ENCODE measurements at regions not wholly inside any gene's neighbourhood (a gene's known extent, or its start where the extent isn't known, plus 50 kb on each side); places are given as distances from the start of the nearest gene placed in this dataset.

DNA sequence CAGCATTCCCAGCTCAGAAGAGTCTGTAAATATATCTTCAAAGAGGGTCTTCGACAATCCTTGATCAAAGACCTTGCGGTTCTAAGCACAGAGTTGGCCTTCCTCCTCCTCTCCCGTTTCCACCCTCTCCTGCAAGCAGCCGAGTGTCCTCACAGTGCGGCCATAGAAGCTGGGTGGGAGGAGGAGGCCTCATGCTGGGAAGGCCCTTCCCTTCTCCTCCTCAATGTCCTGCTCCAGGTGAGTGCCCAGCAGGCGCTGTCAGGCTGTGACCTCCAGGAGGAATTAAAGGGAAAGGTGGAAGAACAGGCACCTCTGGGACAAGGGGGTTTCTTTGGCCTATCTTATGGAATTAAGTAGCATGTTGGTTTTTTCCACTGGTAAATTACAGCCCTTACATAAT lies 674.2 kb upstream of the ARGLU1 start:
- intact Hi-C loops (cut with DNase I; ENCODE audit: low total_unique reads), result no loop called here
- TF ChIP-seq POLR2A (IDR thresholded peaks at IDR 0.05) (no peak), POLR2AphosphoS5 (IDR thresholded peaks at IDR 0.05) (no peak)
- TF ChIP-seq, protein P1, sequence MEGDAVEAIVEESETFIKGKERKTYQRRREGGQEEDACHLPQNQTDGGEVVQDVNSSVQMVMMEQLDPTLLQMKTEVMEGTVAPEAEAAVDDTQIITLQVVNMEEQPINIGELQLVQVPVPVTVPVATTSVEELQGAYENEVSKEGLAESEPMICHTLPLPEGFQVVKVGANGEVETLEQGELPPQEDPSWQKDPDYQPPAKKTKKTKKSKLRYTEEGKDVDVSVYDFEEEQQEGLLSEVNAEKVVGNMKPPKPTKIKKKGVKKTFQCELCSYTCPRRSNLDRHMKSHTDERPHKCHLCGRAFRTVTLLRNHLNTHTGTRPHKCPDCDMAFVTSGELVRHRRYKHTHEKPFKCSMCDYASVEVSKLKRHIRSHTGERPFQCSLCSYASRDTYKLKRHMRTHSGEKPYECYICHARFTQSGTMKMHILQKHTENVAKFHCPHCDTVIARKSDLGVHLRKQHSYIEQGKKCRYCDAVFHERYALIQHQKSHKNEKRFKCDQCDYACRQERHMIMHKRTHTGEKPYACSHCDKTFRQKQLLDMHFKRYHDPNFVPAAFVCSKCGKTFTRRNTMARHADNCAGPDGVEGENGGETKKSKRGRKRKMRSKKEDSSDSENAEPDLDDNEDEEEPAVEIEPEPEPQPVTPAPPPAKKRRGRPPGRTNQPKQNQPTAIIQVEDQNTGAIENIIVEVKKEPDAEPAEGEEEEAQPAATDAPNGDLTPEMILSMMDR (IDR thresholded peaks at IDR 0.05), result no peak
- Histone ChIP-seq H3K4me3 (no peak overlapping the region), H3K36me3 (no peaks in the 10 kb centered on the region), H3K27me3 (no peaks in the 10 kb centered on the region), H3K27ac (no peak overlapping the region), H3K4me1 (no peaks in the 10 kb centered on the region), H3K9me3 (no peaks in the 10 kb centered on the region)
- DNase-seq (ENCODE audit: low spot score in 2 of 2), result no peak

DNA sequence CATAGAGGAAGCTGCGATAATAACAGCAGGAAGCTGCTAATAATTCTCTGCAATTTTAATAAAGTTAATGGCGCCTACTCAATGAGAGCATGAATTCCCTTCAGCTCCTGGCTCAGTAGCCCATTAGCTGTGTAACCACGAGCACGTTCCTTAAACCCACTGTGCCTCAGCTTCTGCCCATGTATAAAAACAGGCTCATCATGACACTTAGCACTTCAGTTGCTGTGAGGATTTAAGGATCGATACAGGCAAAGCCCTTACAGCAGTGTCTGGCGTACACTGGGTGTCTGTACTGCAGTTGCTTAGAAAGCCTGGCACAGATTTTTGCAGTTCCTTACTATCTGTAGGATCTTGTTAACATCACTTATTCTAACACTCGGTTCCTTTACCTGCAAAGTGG lies 673.4 kb upstream of the ARGLU1 start:
- H3K9me3 ChIP-seq, result no peaks in the 10 kb centered on the region
- no peaks in the 10 kb centered on the region for H3K27me3 ChIP-seq
- no peaks in the 10 kb centered on the region for H3K4me1 ChIP-seq
- no peaks in the 10 kb centered on the region for H3K36me3 ChIP-seq
- no peak overlapping the region for H3K4me3 ChIP-seq
- DNase-seq (ENCODE audit: low spot score in 2 of 2), result no peak
- TF ChIP-seq POLR2AphosphoS5 (IDR thresholded peaks at IDR 0.05) (no peak), POLR2A (IDR thresholded peaks at IDR 0.05) (no peak)
- TF ChIP-seq, protein P1 (IDR thresholded peaks at IDR 0.05), result no peak
- no peak overlapping the region for H3K27ac ChIP-seq
- intact Hi-C loops (cut with DNase I; ENCODE audit: low total_unique reads), result no loop called here

DNA sequence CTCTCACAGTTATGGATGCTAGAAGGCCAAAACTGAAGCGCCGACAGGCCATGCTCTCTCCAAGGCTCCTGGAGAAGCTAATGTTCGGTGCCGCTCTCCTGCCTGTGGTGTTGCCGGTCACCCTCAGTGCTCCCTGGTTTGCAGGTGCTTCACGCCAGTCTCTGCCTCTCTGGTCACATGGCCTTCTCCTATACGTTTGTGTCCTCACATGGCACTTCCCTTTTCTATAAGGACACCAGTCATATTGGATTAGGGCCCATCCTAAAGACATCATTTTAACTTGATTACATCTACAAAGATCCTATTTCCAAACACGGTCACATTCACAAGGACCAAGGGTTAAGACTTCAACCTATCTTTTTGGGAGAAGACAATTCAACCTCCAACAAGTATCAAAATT lies 671.3 kb upstream of the ARGLU1 start:
- H3K36me3 ChIP-seq, result no peaks in the 10 kb centered on the region
- no peaks in the 10 kb centered on the region for H3K4me1 ChIP-seq
- no peaks in the 10 kb centered on the region for H3K27me3 ChIP-seq
- TF ChIP-seq, protein P1 (IDR thresholded peaks at IDR 0.05), result no peak
- TF ChIP-seq POLR2AphosphoS5 (IDR thresholded peaks at IDR 0.05) (no peak), POLR2A (IDR thresholded peaks at IDR 0.05) (no peak)
- H3K4me3 ChIP-seq, result no peak overlapping the region
- no peaks in the 10 kb centered on the region for H3K9me3 ChIP-seq
- DNase-seq (ENCODE audit: low spot score in 2 of 2), result no peak
- intact Hi-C loops (cut with DNase I; ENCODE audit: low total_unique reads), result no loop called here
- H3K27ac ChIP-seq, result no peak overlapping the region

DNA sequence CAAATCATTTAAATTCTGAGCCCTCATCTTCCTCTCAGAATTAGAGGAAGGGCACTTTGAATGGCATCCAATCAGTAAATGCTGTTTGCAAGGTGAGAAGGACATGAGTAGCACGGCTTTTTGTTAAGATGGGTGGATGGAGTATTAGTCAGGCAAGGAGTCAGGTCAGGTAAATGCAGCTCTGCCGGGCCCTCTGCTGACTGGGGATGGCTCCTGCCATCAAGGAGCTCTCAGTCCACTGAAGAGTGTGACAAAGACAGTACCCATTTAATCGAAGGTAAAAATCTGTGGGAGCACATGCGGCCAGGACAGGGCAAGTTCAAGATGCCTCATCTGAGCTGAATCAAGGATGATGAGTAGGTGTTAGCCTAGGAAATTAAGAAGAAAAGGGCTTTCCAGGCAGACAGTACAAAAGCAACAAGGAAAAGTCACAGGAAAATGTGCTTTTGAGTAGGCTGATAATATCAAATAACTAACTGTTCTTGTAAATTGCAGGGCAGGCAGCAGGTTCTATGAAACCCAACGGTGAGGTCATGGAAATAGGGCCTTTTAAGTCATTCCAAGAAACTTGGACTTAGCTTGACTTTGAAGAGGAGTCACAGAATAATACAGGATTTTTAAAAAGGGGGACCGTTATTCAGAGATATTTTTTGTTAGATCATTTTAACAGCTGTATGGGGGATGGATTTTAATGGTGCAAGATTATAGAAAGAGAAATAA lies 670.5 kb upstream of the ARGLU1 start:
- intact Hi-C loops (cut with DNase I; ENCODE audit: low total_unique reads), result no loop called here
- Histone ChIP-seq H3K27ac (no peak overlapping the region), H3K36me3 (no peaks in the 10 kb centered on the region), H3K27me3 (no peaks in the 10 kb centered on the region), H3K9me3 (no peaks in the 10 kb centered on the region), H3K4me3 (no peak overlapping the region), H3K4me1 (no peaks in the 10 kb centered on the region)
- no peak for DNase-seq (ENCODE audit: low spot score in 2 of 2)
- TF ChIP-seq POLR2AphosphoS5 (IDR thresholded peaks at IDR 0.05), result no peak
- TF ChIP-seq, protein P1 (IDR thresholded peaks at IDR 0.05), result no peak
- no peak for TF ChIP-seq POLR2A (IDR thresholded peaks at IDR 0.05)

DNA sequence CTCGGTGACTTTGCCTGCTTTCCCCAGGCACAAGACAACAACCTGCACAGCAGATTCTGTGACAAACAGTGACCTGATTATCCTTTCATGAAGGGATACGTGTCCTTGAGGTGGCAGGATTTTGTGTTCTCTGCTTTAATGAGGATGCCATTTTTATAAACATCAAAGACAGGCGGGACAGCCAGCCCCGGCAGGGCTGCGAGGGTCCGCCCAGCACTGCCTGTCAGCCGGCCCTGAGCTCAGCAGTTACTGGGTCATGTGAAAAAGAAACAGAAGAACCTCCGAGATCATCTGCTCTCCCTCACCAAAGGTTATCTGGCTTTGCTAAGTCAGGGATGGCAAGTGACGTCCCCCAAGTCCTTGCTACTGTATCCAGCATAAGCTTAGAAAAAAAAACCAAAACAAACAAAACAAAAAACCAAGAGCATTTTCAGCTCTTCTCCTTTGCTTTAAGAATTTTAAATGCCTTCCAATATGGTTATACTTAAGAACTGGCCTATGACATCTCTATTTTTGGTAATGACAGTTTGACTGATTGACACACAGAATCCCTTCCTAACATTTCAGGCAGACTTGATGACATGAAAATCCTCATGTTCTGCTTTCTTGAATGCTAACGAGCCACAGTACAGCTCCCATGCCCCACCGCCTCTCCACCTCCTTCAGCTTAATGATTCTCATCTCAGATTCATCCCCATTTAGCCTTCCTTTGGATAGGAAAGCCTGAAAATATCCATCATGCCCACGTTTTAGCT lies 666.6 kb upstream of the ARGLU1 start:
- DNase-seq (ENCODE audit: low spot score in 2 of 2), result no peak

More for the DNA sequence above, 666.6 kb upstream of the ARGLU1 start:
- no peak for TF ChIP-seq POLR2A (IDR thresholded peaks at IDR 0.05)
- TF ChIP-seq POLR2AphosphoS5 (IDR thresholded peaks at IDR 0.05), result no peak
- TF ChIP-seq, protein P1 (IDR thresholded peaks at IDR 0.05), result no peak
- intact Hi-C loops (cut with DNase I; ENCODE audit: low total_unique reads), result loop anchor here (2.0 kb wide), 1 partner anchor 22 kb away; no protein-coding TSS in a partner anchor
- no peaks in the 10 kb centered on the region for H3K9me3 ChIP-seq
- no peaks in the 10 kb centered on the region for H3K27me3 ChIP-seq
- H3K4me1 ChIP-seq, result no peaks in the 10 kb centered on the region
- H3K36me3 ChIP-seq, result no peaks in the 10 kb centered on the region
- H3K4me3 ChIP-seq, result no peak overlapping the region
- no peak overlapping the region for H3K27ac ChIP-seq

Measured in breast epithelium (tissue), 4 donors.